H9 (cell line): ENCODE measurements at regions not wholly inside any gene's neighbourhood (a gene's known extent, or its start where the extent isn't known, plus 50 kb on each side); places are given as distances from the start of the nearest gene placed in this dataset.

ENCODE experiments used
- DNase-seq: peaks from one replicate; pipeline ENCODE4 v3.0.0-alpha.2; 2017
- H2AFZ ChIP-seq: one replicate; pipeline ENCODE4 v1.6.1; 2013; ENCODE audit warnings: mild to moderate bottlenecking, low read length, control low read depth, moderate library complexity
- H2AK5ac ChIP-seq: 2 replicates; pipeline ENCODE4 v1.6.1; 2013; ENCODE audit warnings: low read length, control low read depth, mixed read lengths; ENCODE audit not compliant: insufficient read length
- H2BK120ac ChIP-seq: one replicate; pipeline ENCODE4 v1.6.1; 2013; ENCODE audit warnings: low read depth, mild to moderate bottlenecking, low read length, control low read depth, inconsistent platforms; ENCODE audit not compliant: poor library complexity, severe bottlenecking
- H2BK12ac ChIP-seq: 2 replicates; pipeline ENCODE4 v1.6.1; 2013; ENCODE audit warnings: low read length, control low read depth, mixed read lengths, low read depth; ENCODE audit not compliant: insufficient read length
- H2BK15ac ChIP-seq: 2 replicates; pipeline ENCODE4 v1.6.1; 2013; ENCODE audit warnings: low read depth, low read length, control low read depth
- H2BK20ac ChIP-seq: one replicate; pipeline ENCODE4 v1.6.1; 2013; ENCODE audit warnings: low read depth, mild to moderate bottlenecking, low read length, control low read depth, inconsistent platforms; ENCODE audit not compliant: poor library complexity, severe bottlenecking
- H2BK5ac ChIP-seq: 2 replicates; pipeline ENCODE4 v1.6.1; 2013; ENCODE audit warnings: low read length, control low read depth, mixed read lengths; ENCODE audit not compliant: insufficient read length
- H3K14ac ChIP-seq: 2 replicates; pipeline ENCODE4 v1.6.1; 2013; ENCODE audit warnings: low read length, control low read depth; ENCODE audit not compliant: insufficient read depth
- H3K18ac ChIP-seq: 2 replicates; pipeline ENCODE4 v1.6.1; 2013; ENCODE audit warnings: low read depth, mild to moderate bottlenecking, mixed read lengths, low read length, control low read depth; ENCODE audit not compliant: insufficient read length
- H3K23ac ChIP-seq: 2 replicates; pipeline ENCODE4 v1.6.1; 2013; ENCODE audit warnings: low read length, control low read depth, mixed read lengths, low read depth; ENCODE audit not compliant: insufficient read length
- H3K23me2 ChIP-seq: 2 replicates; pipeline ENCODE4 v1.6.1; 2013; ENCODE audit warnings: low read depth, mild to moderate bottlenecking, mixed read lengths, low read length, control low read depth; ENCODE audit not compliant: insufficient read length, poor library complexity, severe bottlenecking
- H3K27ac ChIP-seq: 2 replicates; pipeline ENCODE4 v1.5.1; 2013; ENCODE audit warnings: low read length, control low read depth, mixed read lengths, low read depth; ENCODE audit not compliant: insufficient read length
- H3K27me3 ChIP-seq: 2 replicates; pipeline ENCODE4 v1.6.1; 2013; ENCODE audit warnings: low read length, control low read depth, inconsistent platforms; ENCODE audit not compliant: insufficient read depth
- H3K4ac ChIP-seq: 2 replicates; pipeline ENCODE4 v1.6.1; 2013; ENCODE audit warnings: low read depth, mild to moderate bottlenecking, control low read depth, inconsistent platforms, low read length, moderate library complexity
- H3K4me1 ChIP-seq: 2 replicates; pipeline ENCODE4 v1.6.1; 2013; ENCODE audit warnings: low read length, control low read depth, inconsistent platforms; ENCODE audit not compliant: insufficient read depth
- H3K4me2 ChIP-seq: 2 replicates; pipeline ENCODE4 v1.6.1; 2013; ENCODE audit warnings: low read length, control low read depth, mixed read lengths; ENCODE audit not compliant: insufficient read length, insufficient read depth
- H3K56ac ChIP-seq: 2 replicates; pipeline ENCODE4 v1.6.1; 2013; ENCODE audit warnings: low read depth, mild to moderate bottlenecking, mixed read lengths, low read length, control low read depth; ENCODE audit not compliant: insufficient read length
- H3K79me1 ChIP-seq: 2 replicates; pipeline ENCODE4 v1.6.1; 2013; ENCODE audit warnings: low read depth, mild to moderate bottlenecking, moderate library complexity, low read length, control low read depth, inconsistent platforms; ENCODE audit not compliant: insufficient read depth, poor library complexity, severe bottlenecking
- H3K79me2 ChIP-seq: 2 replicates; pipeline ENCODE4 v1.6.1; 2013; ENCODE audit warnings: low read length, control low read depth, inconsistent platforms; ENCODE audit not compliant: insufficient read depth
- H3K9ac ChIP-seq: 2 replicates; pipeline ENCODE4 v1.6.1; 2013; ENCODE audit warnings: low read length, control low read depth, mixed read lengths; ENCODE audit not compliant: insufficient read length; ENCODE audit errors: extremely low read depth
- H3K9me3 ChIP-seq: one replicate; pipeline ENCODE4 v1.6.1; 2013; ENCODE audit warnings: low read depth, low read length, inconsistent platforms; ENCODE audit not compliant: control insufficient read depth
- H3T11ph ChIP-seq: one replicate; pipeline ENCODE4 v1.6.1; 2013; ENCODE audit warnings: mild to moderate bottlenecking, low read length, control low read depth, inconsistent platforms
- H4K20me1 ChIP-seq: one replicate; pipeline ENCODE4 v1.6.1; 2013; ENCODE audit not compliant: control insufficient read depth, insufficient read length, insufficient read depth
- H4K5ac ChIP-seq: 2 replicates; pipeline ENCODE4 v1.6.1; 2013; ENCODE audit warnings: low read depth, mild to moderate bottlenecking, mixed read lengths, low read length, control low read depth; ENCODE audit not compliant: insufficient read length
- H4K8ac ChIP-seq: replicated peaks from 2 replicates; pipeline ENCODE4 v1.6.1; 2013; ENCODE audit warnings: low read length, control low read depth, mixed read lengths, low read depth; ENCODE audit not compliant: insufficient read length
- H4K91ac ChIP-seq: 2 replicates; pipeline ENCODE4 v1.6.1; 2013; ENCODE audit warnings: low read depth, mild to moderate bottlenecking, moderate library complexity, mixed read lengths, low read length, control low read depth; ENCODE audit not compliant: insufficient read length
- H3K27ac Mint-ChIP-seq, 3 experiments: 2 replicates in 2 of 3; 3 replicates in 1 of 3; pipeline ENCODE4 v1.8.0; 2020 to 2021; ENCODE audit warnings: mixed read lengths in 3 of 3, mild to moderate bottlenecking in 1 of 3, moderate library complexity in 1 of 3
- H3K27me3 Mint-ChIP-seq: 2 replicates; pipeline ENCODE4 v1.8.0; 2021; ENCODE audit warnings: low read depth, mild to moderate bottlenecking, moderate library complexity, mixed read lengths
- H3K36me3 Mint-ChIP-seq, 3 experiments: 2 replicates in 2 of 3; 3 replicates in 1 of 3; pipeline ENCODE4 v1.8.0; 2020 to 2021; ENCODE audit warnings: low read depth in 3 of 3, mixed read lengths in 3 of 3; ENCODE audit not compliant: insufficient read depth in 1 of 3
- H3K4me1 Mint-ChIP-seq, 2 experiments: 2 replicates each; pipeline ENCODE4 v1.8.0; 2020; ENCODE audit warnings: mixed read lengths in 2 of 2
- H3K4me3 Mint-ChIP-seq, 2 experiments: 2 replicates in 1 of 2; 3 replicates in 1 of 2; pipeline ENCODE4 v1.8.0; 2020 to 2021; ENCODE audit warnings: mild to moderate bottlenecking in 2 of 2, mixed read lengths in 2 of 2, moderate library complexity in 1 of 2
- H3K9me3 Mint-ChIP-seq, 2 experiments: 2 replicates in 1 of 2; 3 replicates in 1 of 2; pipeline ENCODE4 v1.8.0; 2020; ENCODE audit warnings: mild to moderate bottlenecking in 2 of 2, mixed read lengths in 2 of 2, moderate library complexity in 1 of 2
- WGBS: extraction: QIAGEN DNeasy Blood & Tissue Kit; methylation state at CpG from one replicate; pipeline ENCODE4 v1.1.7; 2013; ENCODE audit warnings: missing lambda C conversion rate, low lambda C conversion rate, mixed read lengths; ENCODE audit not compliant: insufficient read length; ENCODE audit errors: extremely low coverage; 5-methylcytosine and 5-hydroxymethylcytosine counted together
- TF ChIP-seq, protein P1 (sequence below): fragments of 200-600 bp; sonication (generic); conservative IDR thresholded peaks from 3 replicates; pipeline ENCODE4 v1.8.0; 2021; ENCODE audit warnings: antibody characterized with exemption, mild to moderate bottlenecking

DNA sequence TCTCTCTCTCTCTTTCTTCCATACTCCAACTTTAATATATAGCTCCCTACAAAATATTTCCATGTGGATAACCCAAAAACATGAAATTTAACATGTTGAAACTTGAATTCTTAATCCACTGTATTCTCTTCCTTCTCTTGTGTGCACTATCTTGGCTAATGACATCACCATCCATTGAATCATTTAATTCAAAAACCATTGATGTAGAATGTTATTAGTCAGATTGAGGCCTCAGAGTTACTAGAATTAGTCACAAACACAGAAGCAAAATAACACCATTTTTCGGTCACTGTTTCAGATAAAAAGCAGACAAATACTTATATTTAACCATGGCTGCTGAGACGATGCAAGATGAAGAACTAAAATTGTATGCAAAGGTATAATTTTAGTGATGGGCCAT, 256.9 kb upstream of the LRRC3B start:
- Histone ChIP-seq H3K56ac (no peak overlapping the region), H3K9me3 (no peaks in the 10 kb centered on the region), H2BK5ac (no peak overlapping the region), H2BK15ac (no peak overlapping the region), H2BK20ac (no peak overlapping the region), H3K27ac (no peak overlapping the region), H4K5ac (no peak overlapping the region), H3T11ph (no peak overlapping the region), H3K27me3 (no peaks in the 10 kb centered on the region), H3K23ac (no peak overlapping the region), H2AFZ (no peak overlapping the region), H4K8ac (no peak overlapping the region), H4K20me1 (no peaks in the 10 kb centered on the region), H2BK12ac (no peak overlapping the region), H3K18ac (no peak overlapping the region), H3K4ac (no peak overlapping the region), H3K79me2 (no peaks in the 10 kb centered on the region), H3K4me1 (no peaks in the 10 kb centered on the region; the same call in 1 of the 2 replicates), H2BK120ac (no peak overlapping the region), H4K91ac (no peak overlapping the region), H3K9ac (no peak overlapping the region), H2AK5ac (no peak overlapping the region), H3K79me1 (no peaks in the 10 kb centered on the region), H3K23me2 (no peaks in the 10 kb centered on the region), H3K14ac (no peak overlapping the region), H3K4me2 (no peak overlapping the region)
- H3K27me3 Mint-ChIP-seq: no peaks in the 10 kb centered on the region
- WGBS: no CpG with 5 or more reads among the region's 2 CpGs
- no peak overlapping the region for H3K4me3 Mint-ChIP-seq
- H3K4me1 Mint-ChIP-seq: peaks cover 10 to 11% of the 10 kb centered on the region in 2 experiments
- H3K9me3 Mint-ChIP-seq: peaks cover 4 to 14% of the 10 kb centered on the region in 2 experiments; a peak in 4 of 5 replicates
- H3K36me3 Mint-ChIP-seq: peaks cover 3 to 12% (median 7%) of the 10 kb centered on the region in 3 experiments; a peak in 5 of 7 replicates
- DNase-seq: no peak
- no peak overlapping the region for H3K27ac Mint-ChIP-seq
- TF ChIP-seq, protein P1, sequence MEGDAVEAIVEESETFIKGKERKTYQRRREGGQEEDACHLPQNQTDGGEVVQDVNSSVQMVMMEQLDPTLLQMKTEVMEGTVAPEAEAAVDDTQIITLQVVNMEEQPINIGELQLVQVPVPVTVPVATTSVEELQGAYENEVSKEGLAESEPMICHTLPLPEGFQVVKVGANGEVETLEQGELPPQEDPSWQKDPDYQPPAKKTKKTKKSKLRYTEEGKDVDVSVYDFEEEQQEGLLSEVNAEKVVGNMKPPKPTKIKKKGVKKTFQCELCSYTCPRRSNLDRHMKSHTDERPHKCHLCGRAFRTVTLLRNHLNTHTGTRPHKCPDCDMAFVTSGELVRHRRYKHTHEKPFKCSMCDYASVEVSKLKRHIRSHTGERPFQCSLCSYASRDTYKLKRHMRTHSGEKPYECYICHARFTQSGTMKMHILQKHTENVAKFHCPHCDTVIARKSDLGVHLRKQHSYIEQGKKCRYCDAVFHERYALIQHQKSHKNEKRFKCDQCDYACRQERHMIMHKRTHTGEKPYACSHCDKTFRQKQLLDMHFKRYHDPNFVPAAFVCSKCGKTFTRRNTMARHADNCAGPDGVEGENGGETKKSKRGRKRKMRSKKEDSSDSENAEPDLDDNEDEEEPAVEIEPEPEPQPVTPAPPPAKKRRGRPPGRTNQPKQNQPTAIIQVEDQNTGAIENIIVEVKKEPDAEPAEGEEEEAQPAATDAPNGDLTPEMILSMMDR: no peak
